ENCODE measurements at regions not wholly inside any gene's neighbourhood (a gene's known extent, or its start where the extent isn't known, plus 50 kb on each side); places are given as distances from the start of the nearest gene placed in this dataset.

DNA sequence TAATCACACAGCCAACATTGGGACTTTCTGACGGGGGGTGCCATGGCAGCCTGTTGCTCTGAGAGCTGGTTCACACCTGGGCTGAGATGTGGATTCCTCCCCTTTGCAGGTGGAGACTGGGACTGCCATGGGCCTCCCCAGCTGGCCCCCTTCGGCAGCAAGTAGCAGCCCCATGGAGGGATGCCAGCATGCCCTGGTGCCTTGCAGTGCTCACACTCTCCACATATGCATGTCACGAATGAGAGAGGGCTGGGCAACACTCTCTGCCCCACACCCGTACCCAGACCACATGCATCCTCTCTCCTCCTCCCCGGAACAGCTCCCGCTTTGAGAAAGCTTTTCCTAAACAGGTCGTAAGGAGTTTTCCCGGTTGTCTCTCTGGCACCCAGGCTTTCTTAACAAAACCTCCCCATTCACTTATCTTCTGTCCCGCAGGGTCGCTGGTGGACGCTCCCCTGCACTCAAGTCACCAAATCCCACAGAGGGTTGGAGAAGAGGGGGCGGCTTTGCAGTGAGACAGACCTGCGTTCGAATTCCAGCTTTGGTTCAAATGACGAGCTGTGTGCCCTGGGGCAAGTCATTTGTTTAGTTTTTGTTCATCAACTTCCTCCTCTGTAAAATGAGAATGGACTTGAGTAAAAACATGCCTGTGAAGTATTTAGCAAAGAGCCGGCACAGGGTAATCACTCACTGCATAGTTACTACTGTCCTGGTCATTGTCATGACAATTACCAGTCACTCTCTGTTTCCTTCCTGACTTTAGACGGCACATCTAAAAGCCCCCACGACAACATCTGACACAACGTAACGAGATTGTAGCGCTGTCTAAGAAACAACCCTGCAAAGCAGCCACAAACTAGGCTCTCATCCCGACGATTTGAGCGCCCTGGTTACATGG is 231.3 kb upstream of the B3GAT1 start:
- TF ChIP-seq, protein P1, sequence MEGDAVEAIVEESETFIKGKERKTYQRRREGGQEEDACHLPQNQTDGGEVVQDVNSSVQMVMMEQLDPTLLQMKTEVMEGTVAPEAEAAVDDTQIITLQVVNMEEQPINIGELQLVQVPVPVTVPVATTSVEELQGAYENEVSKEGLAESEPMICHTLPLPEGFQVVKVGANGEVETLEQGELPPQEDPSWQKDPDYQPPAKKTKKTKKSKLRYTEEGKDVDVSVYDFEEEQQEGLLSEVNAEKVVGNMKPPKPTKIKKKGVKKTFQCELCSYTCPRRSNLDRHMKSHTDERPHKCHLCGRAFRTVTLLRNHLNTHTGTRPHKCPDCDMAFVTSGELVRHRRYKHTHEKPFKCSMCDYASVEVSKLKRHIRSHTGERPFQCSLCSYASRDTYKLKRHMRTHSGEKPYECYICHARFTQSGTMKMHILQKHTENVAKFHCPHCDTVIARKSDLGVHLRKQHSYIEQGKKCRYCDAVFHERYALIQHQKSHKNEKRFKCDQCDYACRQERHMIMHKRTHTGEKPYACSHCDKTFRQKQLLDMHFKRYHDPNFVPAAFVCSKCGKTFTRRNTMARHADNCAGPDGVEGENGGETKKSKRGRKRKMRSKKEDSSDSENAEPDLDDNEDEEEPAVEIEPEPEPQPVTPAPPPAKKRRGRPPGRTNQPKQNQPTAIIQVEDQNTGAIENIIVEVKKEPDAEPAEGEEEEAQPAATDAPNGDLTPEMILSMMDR (conservative IDR thresholded peaks at IDR 0.05 in 1 of 2, IDR thresholded peaks at IDR 0.05 in 1 of 2; ENCODE audit: low read depth in 1 of 2, low read length in 2 of 2): no peak
- TF ChIP-seq EZH2 (IDR thresholded peaks at IDR 0.05; ENCODE audit: low read length, missing control alignments): no peak
